IgD-negative memory B cell (primary cell): ENCODE measurements at regions not wholly inside any gene's neighbourhood (a gene's known extent, or its start where the extent isn't known, plus 50 kb on each side); places are given as distances from the start of the nearest gene placed in this dataset.
"Not testable (repeated sequence)": the region's sequence is repeated elsewhere in the genome, so short reads cannot be mapped to it uniquely, and the experiment has no call there.

Experiments used
- H3K27ac Mint-ChIP-seq, 3 donors: one replicate each; pipeline ENCODE4 v1.8.0; 2020 to 2022; ENCODE audit warnings: mild to moderate bottlenecking in 3 of 3, mixed read lengths in 3 of 3, moderate library complexity in 1 of 3
- H3K27me3 Mint-ChIP-seq: one replicate; pipeline ENCODE4 v1.8.0; 2021; ENCODE audit warnings: mixed read lengths
- H3K36me3 Mint-ChIP-seq: one replicate; pipeline ENCODE4 v1.8.0; 2020; ENCODE audit warnings: mild to moderate bottlenecking, mixed read lengths
- H3K4me1 Mint-ChIP-seq, 3 donors: one replicate each; pipeline ENCODE4 v1.8.0; 2020 to 2022; ENCODE audit warnings: mixed read lengths in 3 of 3, mild to moderate bottlenecking in 1 of 3
- H3K4me3 Mint-ChIP-seq, 4 donors: one replicate each; pipeline ENCODE4 v1.8.0; 2020 to 2022; ENCODE audit warnings: mild to moderate bottlenecking in 4 of 4, mixed read lengths in 4 of 4, moderate library complexity in 3 of 4
- H3K9me3 Mint-ChIP-seq, 3 donors: one replicate each; pipeline ENCODE4 v1.8.0; 2020 to 2021; ENCODE audit warnings: mixed read lengths in 3 of 3, mild to moderate bottlenecking in 1 of 3

DNA sequence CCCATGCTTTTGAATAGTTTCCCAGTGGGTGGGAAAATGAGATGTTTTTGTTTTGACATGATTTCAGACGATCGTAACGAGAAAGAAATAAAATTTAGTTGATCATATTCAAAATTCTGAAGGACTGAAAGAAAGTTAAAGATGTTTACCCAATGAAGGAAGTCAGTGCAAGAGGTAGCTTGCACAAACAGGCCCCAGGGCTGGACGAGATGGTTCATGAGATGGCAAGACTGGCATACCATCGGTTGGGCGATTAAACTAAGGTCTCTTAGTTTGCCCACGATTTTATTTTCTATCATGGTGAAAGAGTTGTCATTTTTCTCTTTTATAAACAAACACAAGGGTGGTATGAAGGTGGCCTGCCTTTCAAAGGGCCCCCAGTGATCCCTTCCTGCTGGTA is 124.5 kb upstream of the TBX5 start:
- Mint-ChIP-seq H3K27me3 (no peaks in the 10 kb centered on the region), H3K36me3 (no peaks in the 10 kb centered on the region), H3K4me1 (no peaks in the 10 kb centered on the region), H3K4me3 (no peak overlapping the region), H3K9me3 (no peaks in the 10 kb centered on the region), H3K27ac (no peak overlapping the region)

DNA sequence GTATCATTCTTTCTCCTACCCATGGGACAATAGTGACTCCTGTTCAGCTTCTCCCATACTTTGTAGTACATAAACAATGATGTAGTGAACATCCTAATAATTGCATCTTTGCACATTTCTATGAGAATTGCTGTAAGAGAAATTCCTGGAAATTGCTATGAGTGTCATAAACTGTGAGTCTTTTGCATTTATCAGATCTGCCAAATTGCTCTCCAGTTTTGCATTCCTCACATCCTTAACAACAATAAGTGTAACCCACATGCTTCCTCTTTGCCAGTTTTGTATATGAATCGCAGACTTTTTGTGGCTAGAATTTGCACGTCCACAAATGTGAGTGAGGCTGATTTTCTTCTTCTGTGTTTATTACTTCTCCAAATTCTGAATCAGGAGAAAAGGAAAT is 124.0 kb upstream of the TBX5 start:
- Mint-ChIP-seq H3K9me3 (no peaks in the 10 kb centered on the region), H3K27me3 (no peaks in the 10 kb centered on the region), H3K4me1 (no peaks in the 10 kb centered on the region), H3K27ac (peak overlapping the region in 1 of 3 donors; percentile 1), H3K4me3 (no peak overlapping the region), H3K36me3 (no peaks in the 10 kb centered on the region)

DNA sequence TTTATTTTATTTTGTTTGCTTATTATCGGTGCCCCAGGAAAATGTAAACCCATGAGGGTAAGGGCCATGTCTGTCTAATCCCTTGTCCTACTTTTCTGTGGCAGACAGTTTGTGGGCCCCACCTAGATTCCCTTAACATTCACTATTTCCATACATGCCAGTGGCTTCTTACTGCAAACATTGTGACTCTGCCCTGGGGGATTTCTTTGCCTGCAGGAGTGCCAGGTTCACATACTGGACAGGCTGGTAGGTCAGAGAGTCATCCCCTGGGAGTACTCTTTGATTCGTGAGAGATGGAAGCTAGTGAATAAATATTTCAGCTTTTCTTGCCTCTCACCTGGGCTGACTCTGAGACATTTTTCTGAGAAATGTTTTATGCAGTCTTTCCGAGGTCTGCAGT is 122.8 kb upstream of the TBX5 start:
- no peaks in the 10 kb centered on the region for H3K27me3 Mint-ChIP-seq
- no peaks in the 10 kb centered on the region for H3K9me3 Mint-ChIP-seq
- no peak overlapping the region for H3K27ac Mint-ChIP-seq
- H3K4me3 Mint-ChIP-seq = peak overlapping the region in 1 of 4 donors; percentile 1
- H3K4me1 Mint-ChIP-seq = no peaks in the 10 kb centered on the region
- H3K36me3 Mint-ChIP-seq = no peaks in the 10 kb centered on the region

DNA sequence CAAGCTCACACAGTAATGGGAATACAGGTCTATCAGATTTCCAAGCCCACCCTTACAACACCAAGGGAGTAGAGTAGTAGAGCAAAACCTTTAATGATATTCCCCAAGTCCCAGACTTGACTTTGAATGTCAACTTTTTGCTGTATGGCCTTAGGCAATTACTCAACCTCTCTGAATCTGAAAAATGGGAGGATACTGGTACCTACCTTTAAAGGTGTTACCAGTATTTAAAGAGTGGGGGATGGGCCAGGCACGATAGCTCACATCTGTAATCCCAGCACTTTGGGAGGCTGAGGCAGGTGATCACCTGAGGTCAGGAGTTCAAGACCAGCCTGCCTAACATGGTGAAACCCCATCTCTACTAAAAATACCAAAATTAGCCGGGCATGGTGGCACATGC is 115.2 kb upstream of the TBX5 start:
- not testable (repeated sequence) for H3K4me1 Mint-ChIP-seq, H3K36me3 Mint-ChIP-seq, H3K27me3 Mint-ChIP-seq, H3K4me3 Mint-ChIP-seq, H3K9me3 Mint-ChIP-seq, H3K27ac Mint-ChIP-seq

DNA sequence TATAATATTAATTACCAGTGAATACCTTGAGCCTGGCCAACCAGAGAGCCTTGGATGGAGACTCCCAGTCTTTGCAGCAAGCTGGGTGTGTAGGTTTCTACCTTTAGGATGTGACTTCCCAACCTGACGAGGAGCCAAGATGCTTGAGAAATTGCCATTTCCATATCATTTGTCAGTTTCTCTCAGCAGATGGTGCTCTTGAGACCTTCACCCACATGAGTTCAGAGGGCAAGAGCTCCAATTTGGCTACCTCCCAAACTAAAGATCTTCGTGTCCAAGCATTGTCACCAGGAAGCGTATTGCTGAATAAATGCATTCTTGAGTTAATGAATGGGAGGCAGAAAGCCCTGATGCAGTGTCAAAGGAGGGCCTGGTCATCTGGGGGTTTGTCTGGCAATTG is 106.4 kb upstream of the TBX5 start:
- Mint-ChIP-seq H3K36me3 (no peaks in the 10 kb centered on the region), H3K27ac (no peak overlapping the region), H3K4me3 (no peak overlapping the region), H3K4me1 (peaks cover 0 to 1% (median 0%) of the 10 kb centered on the region in 3 donors), H3K9me3 (peaks cover 0 to 5% (median 0%) of the 10 kb centered on the region in 3 donors), H3K27me3 (no peaks in the 10 kb centered on the region)

DNA sequence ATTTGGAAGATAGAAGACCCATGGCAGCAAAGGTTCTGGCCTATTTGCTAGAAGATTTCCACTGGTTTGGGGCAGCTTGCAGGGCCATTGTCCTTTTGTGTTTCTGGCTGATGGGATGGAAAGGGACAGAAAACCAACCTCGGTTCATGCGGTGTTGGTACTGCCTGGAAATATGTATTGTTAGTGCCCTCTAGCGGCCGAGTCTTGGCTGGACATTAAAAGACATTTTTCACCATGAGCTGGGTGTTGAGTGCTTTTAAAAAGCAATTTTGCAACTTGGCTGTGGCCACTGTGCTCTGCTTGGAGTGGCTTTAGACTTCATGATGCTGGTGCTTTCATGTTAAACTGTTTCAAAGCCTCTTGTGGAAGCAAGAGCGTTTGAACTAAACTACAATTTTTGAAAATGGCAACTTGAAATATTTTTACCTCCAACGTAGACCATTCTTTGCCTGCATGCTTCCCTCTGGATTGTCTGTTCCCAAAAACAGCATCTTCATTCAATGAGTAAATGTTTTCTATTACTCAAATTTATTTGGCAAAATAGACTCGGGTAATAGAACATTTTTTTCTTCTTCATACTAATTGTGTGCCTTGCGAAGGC is 102.7 kb upstream of the TBX5 start:
- Mint-ChIP-seq H3K4me3 (no peak overlapping the region), H3K27me3 (no peaks in the 10 kb centered on the region)

DNA sequence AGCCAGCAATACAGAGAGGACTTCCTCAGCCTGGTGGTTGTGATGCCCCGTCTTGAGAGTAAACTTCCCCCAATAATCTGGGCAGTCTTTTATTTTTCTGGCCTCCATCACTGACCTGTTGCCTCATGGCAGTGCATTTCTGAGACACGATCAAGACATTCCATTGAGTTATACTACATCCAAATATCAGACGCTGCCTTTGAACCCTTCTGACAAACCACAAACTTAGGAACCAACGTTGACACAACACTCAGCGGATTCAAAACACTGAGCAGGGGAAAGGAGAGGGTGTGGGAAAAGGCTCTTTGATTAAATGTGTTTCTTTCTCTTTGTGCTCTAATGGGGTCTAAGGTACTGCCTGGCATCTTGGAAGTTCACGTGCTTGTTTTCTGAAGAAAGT is 100.7 kb upstream of the TBX5 start:
- Mint-ChIP-seq H3K4me1 (peaks cover 0 to 1% (median 0%) of the 10 kb centered on the region in 3 donors), H3K27ac (no peak overlapping the region), H3K4me3 (no peak overlapping the region), H3K36me3 (no peaks in the 10 kb centered on the region), H3K9me3 (peaks cover 0 to 5% (median 0%) of the 10 kb centered on the region in 3 donors), H3K27me3 (no peaks in the 10 kb centered on the region)

More for the DNA sequence above, 102.7 kb upstream of the TBX5 start:
- Mint-ChIP-seq H3K9me3 (peaks cover 0 to 5% (median 0%) of the 10 kb centered on the region in 3 donors), H3K27ac (no peak overlapping the region), H3K4me1 (peaks cover 0 to 1% (median 0%) of the 10 kb centered on the region in 3 donors), H3K36me3 (no peaks in the 10 kb centered on the region)

DNA sequence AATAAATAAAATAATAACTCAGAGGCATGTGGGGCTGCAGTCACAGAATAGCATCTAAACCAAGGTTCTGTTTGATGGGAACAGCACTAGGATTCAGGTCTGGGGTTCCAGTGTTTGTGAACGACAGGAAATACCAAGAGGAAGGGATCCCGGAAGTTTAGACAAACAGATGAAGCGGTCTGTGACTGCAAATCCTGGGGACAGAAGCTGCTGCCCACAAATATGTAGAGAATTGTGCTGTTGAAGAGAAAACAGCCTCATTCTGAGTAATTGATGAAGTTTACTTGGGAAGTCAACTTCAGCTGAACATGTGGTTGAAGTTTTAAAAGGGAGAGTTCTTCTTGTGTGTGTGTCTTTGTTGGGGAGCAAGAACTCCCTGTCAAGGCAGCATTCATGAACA is 98.4 kb upstream of the TBX5 start:
- Mint-ChIP-seq H3K27me3 (no peaks in the 10 kb centered on the region), H3K27ac (no peak overlapping the region), H3K36me3 (no peaks in the 10 kb centered on the region), H3K4me1 (no peaks in the 10 kb centered on the region), H3K9me3 (no peaks in the 10 kb centered on the region), H3K4me3 (no peak overlapping the region)

DNA sequence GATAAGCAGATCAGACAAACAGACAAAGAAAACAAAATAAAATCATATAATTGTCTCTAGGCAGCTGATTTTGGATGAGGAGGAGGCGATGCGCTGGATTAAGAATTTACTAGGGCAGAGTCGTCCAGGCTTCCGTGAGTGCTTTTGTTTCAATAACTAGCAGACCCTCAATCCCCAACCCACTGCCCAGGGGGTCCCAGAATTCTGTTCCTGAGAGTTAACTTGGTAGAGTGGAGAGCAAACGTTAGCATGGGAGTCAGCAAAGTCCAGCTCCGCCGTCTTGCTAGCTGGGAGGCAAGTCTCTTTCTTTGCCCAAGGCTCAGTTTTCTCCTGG is 95.5 kb upstream of the TBX5 start:
- Mint-ChIP-seq H3K27ac (no peak overlapping the region), H3K4me1 (no peaks in the 10 kb centered on the region), H3K9me3 (no peaks in the 10 kb centered on the region), H3K36me3 (peaks cover 2% of the 10 kb centered on the region), H3K4me3 (no peak overlapping the region), H3K27me3 (peaks cover 7% of the 10 kb centered on the region)

DNA sequence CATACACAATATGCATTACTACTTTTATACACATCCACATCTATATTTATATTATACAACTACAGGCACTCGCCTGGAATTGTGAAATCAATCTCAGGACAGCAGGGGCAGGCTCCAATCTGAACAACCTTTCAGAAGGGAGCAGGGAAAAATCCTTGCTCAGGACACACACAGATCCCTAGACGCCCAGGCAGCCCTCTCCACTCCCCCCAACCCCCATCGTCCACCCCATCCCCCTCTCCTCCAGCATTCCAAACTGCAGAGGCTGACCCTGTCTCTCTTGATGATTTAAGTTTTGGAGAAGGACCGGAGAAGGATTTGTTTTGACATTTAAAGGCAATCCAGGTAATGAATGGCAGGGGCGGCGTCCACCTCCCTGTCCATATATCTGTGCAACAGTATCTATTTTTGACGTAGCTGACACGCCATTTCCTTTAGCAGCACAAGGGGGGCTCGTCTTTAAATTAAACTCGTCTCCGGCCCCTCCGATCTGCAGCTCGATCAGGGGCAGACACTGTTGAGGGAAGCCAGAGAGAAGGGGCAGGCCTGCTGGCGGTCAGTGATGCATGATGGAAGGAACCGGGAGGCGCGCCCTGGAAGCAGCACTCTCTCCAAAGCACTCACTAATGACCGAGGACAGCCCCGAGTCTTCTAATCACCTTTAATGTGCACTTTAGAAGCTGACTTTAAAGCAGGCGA is 95.0 kb upstream of the TBX5 start:
- H3K36me3 Mint-ChIP-seq = peaks cover 2% of the 10 kb centered on the region
- no peak overlapping the region for H3K27ac Mint-ChIP-seq
- peaks cover 0 to 2% (median 0%) of the 10 kb centered on the region in 3 donors for H3K9me3 Mint-ChIP-seq
- H3K4me1 Mint-ChIP-seq = no peaks in the 10 kb centered on the region
- H3K27me3 Mint-ChIP-seq = peaks cover 7% of the 10 kb centered on the region
- no peak overlapping the region for H3K4me3 Mint-ChIP-seq

DNA sequence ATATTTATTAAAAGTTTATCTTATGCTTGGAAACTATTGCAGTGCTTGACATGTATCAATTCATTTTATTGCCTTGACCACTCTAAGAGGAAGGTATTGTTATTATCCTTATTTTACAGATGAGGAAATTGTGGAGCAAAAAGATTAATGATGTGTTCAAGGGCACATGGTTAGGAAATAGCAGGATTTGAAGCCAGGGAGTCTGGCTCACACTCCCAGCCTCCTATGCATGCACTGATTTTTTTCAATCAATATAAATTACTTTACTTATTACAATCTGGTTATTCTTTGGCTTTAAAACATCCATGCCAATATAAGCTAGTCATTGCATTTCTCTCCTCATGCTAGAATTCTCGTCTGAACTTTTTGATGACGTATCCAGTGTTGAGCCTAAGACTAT is 94.2 kb upstream of the TBX5 start:
- Mint-ChIP-seq H3K4me3 (no peak overlapping the region), H3K9me3 (peaks cover 0 to 2% (median 0%) of the 10 kb centered on the region in 3 donors), H3K27me3 (peaks cover 7% of the 10 kb centered on the region)

DNA sequence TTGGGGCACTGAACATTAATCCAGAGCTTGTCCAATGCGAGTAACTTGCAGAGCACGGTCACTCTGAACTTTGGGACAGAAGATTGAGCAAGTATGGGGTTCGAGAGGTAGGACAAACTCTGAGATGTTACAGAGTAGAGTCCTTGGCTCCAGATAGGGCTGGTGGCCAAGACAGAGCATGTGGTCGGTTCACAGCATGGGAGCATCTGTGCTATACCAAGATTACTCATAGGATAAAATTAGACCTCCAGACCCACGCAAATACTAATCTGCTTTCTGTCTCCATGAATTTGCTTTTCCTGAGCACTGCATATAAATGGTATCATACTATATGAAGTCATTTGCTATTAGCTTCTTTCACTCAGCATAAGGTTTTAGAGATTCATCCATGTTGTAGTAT is 93.4 kb upstream of the TBX5 start:
- H3K9me3 Mint-ChIP-seq = peaks cover 0 to 2% (median 0%) of the 10 kb centered on the region in 3 donors
- H3K27me3 Mint-ChIP-seq = peaks cover 7% of the 10 kb centered on the region
- H3K4me1 Mint-ChIP-seq = no peaks in the 10 kb centered on the region
- H3K4me3 Mint-ChIP-seq = no peak overlapping the region
- peaks cover 2% of the 10 kb centered on the region for H3K36me3 Mint-ChIP-seq
- H3K27ac Mint-ChIP-seq = no peak overlapping the region

More for the DNA sequence above, 94.2 kb upstream of the TBX5 start:
- Mint-ChIP-seq H3K27ac (no peak overlapping the region), H3K36me3 (peaks cover 2% of the 10 kb centered on the region), H3K4me1 (no peaks in the 10 kb centered on the region)

DNA sequence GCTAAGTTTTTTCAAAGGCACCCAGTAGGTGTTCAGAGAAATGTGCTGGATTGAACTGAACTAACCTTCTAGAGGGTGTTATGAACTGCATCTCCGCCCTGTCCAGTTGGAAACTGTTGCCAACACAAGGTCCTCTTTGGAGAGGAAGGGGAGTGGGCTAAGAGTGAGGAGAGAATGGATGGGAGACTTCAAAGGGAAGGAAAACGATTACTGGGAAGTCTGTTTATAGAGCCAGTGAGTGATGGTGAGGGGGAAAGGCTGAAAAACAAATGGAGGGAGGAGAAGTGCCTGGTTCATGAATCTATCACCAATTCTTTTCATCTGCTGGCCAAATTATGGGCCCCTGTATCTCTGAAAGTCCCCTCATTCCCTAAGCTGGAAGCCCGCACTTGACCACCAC is 86.0 kb upstream of the TBX5 start:
- Mint-ChIP-seq H3K27me3 (peaks cover 2% of the 10 kb centered on the region), H3K4me1 (no peaks in the 10 kb centered on the region), H3K9me3 (peaks cover 0 to 2% (median 2%) of the 10 kb centered on the region in 3 donors), H3K4me3 (no peak overlapping the region), H3K27ac (no peak overlapping the region), H3K36me3 (no peaks in the 10 kb centered on the region)

DNA sequence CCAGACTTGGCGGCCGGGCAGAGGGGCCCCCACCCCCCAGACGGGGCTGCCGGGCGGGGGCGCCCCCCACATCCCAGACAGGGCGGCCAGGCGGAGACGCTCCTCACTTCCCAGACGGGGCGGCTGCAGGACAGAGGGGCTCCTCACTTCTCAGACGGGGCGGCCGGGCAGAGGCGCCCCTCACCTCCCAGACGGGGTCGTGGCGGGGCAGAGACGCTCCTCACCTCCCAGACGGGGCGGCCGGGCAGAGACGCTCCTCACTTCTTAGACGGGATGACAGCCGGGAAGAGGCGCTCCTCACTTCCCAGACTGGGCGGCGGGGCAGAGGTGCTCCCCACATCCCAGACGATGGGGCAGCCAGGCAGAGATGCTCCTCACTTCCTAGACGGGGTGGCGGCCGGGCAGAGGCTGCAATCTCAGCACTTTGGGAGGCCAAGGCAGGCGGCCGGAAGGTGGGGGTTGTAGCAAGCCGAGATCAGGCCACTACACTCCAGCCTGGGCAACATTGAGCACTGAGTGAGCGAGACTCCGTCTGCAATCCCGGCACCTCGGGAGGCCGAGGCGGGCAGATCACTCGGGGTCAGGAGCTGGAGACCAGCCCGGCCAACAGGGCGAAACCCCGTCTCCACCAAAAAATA is 79.0 kb upstream of the TBX5 start:
- H3K27ac Mint-ChIP-seq, H3K4me1 Mint-ChIP-seq, H3K9me3 Mint-ChIP-seq, H3K4me3 Mint-ChIP-seq, H3K36me3 Mint-ChIP-seq: not testable (repeated sequence)
- peaks cover 20% of the 10 kb centered on the region for H3K27me3 Mint-ChIP-seq

DNA sequence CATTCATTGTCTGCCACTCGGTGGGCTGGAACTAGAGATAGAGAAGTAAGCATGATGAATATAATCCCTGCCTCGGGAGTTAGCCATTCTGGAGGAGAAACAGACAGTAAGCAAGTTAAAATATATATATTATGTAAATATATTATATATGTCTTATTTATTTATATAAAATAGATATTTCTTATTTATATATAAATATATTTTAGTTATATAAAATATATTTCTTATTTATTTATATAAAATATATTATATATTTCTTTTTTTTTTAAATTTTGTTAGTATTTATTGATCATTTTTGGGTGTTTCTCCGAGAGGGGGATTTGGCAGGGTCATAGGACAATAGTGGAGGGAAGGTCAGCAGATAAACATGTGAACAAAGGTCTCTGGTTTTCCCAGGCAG is 78.1 kb upstream of the TBX5 start:
- Mint-ChIP-seq H3K4me3 (no peak overlapping the region), H3K27ac (no peak overlapping the region), H3K36me3 (no peaks in the 10 kb centered on the region), H3K9me3 (peaks cover 0 to 7% (median 5%) of the 10 kb centered on the region in 3 donors), H3K27me3 (peaks cover 30% of the 10 kb centered on the region), H3K4me1 (peaks cover 0 to 4% (median 0%) of the 10 kb centered on the region in 3 donors)

DNA sequence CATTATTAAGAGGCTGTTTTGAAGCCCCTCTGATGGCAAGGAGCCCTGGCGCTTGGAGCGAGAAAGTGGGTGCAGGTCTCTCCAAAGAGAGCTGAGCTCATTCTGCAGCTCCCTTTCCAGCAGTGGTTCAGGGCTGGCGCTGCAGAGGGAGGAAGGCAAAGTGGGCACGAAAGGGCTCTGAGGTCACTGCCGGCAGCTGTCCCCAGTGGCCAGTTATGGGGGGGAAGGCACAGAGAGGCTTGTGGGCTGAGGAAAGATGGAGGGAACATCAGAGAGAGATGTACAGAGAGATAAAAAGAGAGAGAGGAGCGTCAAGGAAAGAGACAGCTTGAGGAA is 75.2 kb upstream of the TBX5 start:
- Mint-ChIP-seq H3K4me1 (peaks cover 0 to 4% (median 0%) of the 10 kb centered on the region in 3 donors), H3K9me3 (peaks cover 0 to 7% (median 3%) of the 10 kb centered on the region in 3 donors), H3K27ac (peak overlapping the region in 1 of 3 donors; percentile 3), H3K36me3 (no peaks in the 10 kb centered on the region), H3K27me3 (peaks cover 40% of the 10 kb centered on the region), H3K4me3 (no peak overlapping the region)
